ENCODE measurements at regions not wholly inside any gene's neighbourhood (a gene's known extent, or its start where the extent isn't known, plus 50 kb on each side); places are given as distances from the start of the nearest gene placed in this dataset.

GRCh38 chr1:208312706-208313105 is 68.5 kb upstream of the PLXNA2 start:
- Histone ChIP-seq H4K20me1 (ENCODE audit: insufficient read depth, low read length) (no peaks in the 10 kb centered on the region), H3K9me3 (replicated peaks; ENCODE audit: insufficient read depth, low read length) (no peaks in the 10 kb centered on the region), H3K27me3 (replicated peaks; ENCODE audit: insufficient read depth, low read length) (no peaks in the 10 kb centered on the region), H3K4me1 (ENCODE audit: low read length) (no peaks in the 10 kb centered on the region), H3K4me2 (ENCODE audit: low read depth, low read length) (no peak overlapping the region), H3K9ac (ENCODE audit: low read length) (no peak overlapping the region), H3K36me3 (replicated peaks; ENCODE audit: insufficient read depth, low read length) (no peaks in the 10 kb centered on the region), H3F3A (ENCODE audit: insufficient read depth, low read length) (no peaks in the 10 kb centered on the region), H3K9me2 (replicated peaks; ENCODE audit: insufficient read depth, low read length) (no peaks in the 10 kb centered on the region), H2AFZ (ENCODE audit: low read length) (no peak overlapping the region), H3K4me3 (ENCODE audit: low read length) (no peak overlapping the region), H3K79me2 (ENCODE audit: low read length) (no peaks in the 10 kb centered on the region), H3K27ac (ENCODE audit: low read length) (no peak overlapping the region)
- TF ChIP-seq EZH2phosphoT487 (IDR thresholded peaks at IDR 0.05; ENCODE audit: low read length) = no peak
- no peak for TF ChIP-seq EZH2 (optimal IDR thresholded peaks at IDR 0.05; ENCODE audit: low read depth, low read length)
- no peak for DNase-seq

DNA sequence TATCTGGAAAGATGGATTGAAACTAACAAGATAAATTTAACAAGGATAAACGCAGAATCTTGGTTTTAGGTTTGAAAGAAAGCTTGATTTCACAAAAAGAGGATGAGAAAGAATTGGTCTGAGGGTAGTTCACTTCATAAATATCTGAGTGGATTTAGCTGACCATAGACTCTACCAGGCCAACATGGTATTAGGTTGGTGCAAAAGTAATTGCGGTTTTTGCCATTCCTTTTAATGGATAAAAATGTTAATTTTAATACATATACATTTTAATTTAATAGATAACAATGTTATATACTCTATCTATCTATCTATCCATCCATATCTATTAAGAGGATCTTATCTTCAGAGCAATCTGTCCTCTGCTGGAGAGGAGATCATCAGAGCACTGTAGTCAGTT is 70.2 kb upstream of the PLXNA2 start:
- Histone ChIP-seq H3K9ac (ENCODE audit: low read length) (no peak overlapping the region), H3K9me2 (replicated peaks; ENCODE audit: insufficient read depth, low read length) (no peaks in the 10 kb centered on the region), H3K27ac (ENCODE audit: low read length) (no peak overlapping the region), H3K4me1 (ENCODE audit: low read length) (no peaks in the 10 kb centered on the region), H3K27me3 (replicated peaks; ENCODE audit: insufficient read depth, low read length) (no peaks in the 10 kb centered on the region), H4K20me1 (ENCODE audit: insufficient read depth, low read length) (no peaks in the 10 kb centered on the region), H3K4me3 (ENCODE audit: low read length) (no peak overlapping the region), H3K4me2 (ENCODE audit: low read depth, low read length) (no peak overlapping the region), H3K79me2 (ENCODE audit: low read length) (no peaks in the 10 kb centered on the region), H3K36me3 (replicated peaks; ENCODE audit: insufficient read depth, low read length) (no peaks in the 10 kb centered on the region), H2AFZ (ENCODE audit: low read length) (no peak overlapping the region), H3F3A (ENCODE audit: insufficient read depth, low read length) (no peaks in the 10 kb centered on the region), H3K9me3 (replicated peaks; ENCODE audit: insufficient read depth, low read length) (no peaks in the 10 kb centered on the region)
- DNase-seq = no peak
- TF ChIP-seq EZH2phosphoT487 (IDR thresholded peaks at IDR 0.05; ENCODE audit: low read length) = no peak
- TF ChIP-seq EZH2 (optimal IDR thresholded peaks at IDR 0.05; ENCODE audit: low read depth, low read length) = no peak
- TF ChIP-seq CTCF (IDR thresholded peaks at IDR 0.05; ENCODE audit: low read length) = no peak

DNA sequence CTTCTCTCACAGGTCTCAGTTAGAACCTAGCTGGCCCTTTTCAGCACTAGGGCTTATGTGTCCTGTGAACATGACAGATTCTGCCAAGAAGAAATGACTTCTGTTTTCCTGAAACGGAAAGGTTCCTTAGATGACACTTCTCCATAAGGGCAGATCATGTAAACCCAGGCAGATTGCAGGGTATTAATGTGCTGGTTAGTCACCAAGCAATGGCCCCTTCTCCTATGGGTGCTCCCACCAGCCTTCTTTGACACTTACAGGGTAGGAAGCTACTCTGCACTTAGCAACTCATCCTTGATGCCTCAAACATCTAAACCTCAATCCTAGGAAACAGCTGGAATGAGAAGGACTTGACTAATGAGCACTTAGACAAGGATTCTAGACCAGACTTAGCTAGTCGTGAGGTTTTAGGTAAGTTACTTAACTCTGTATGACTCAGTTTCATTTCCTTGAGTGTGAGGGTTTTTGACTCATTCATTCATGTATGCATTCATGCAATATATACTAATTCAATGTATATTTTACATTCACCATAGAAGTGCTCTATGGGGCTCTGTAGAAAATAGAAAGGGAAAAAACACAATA is 74.1 kb upstream of the PLXNA2 start:
- Histone ChIP-seq H3K4me1 (ENCODE audit: low read length) (no peaks in the 10 kb centered on the region), H3K4me2 (ENCODE audit: low read depth, low read length) (no peak overlapping the region), H3K36me3 (replicated peaks; ENCODE audit: insufficient read depth, low read length) (no peaks in the 10 kb centered on the region), H3K79me2 (ENCODE audit: low read length) (no peaks in the 10 kb centered on the region), H4K20me1 (ENCODE audit: insufficient read depth, low read length) (no peaks in the 10 kb centered on the region), H3K9ac (ENCODE audit: low read length) (no peak overlapping the region), H3K9me3 (replicated peaks; ENCODE audit: insufficient read depth, low read length) (no peaks in the 10 kb centered on the region), H3K4me3 (ENCODE audit: low read length) (no peak overlapping the region), H3K27ac (ENCODE audit: low read length) (no peak overlapping the region), H3K27me3 (replicated peaks; ENCODE audit: insufficient read depth, low read length) (no peaks in the 10 kb centered on the region), H3F3A (ENCODE audit: insufficient read depth, low read length) (no peaks in the 10 kb centered on the region), H2AFZ (ENCODE audit: low read length) (no peak overlapping the region), H3K9me2 (replicated peaks; ENCODE audit: insufficient read depth, low read length) (no peaks in the 10 kb centered on the region)
- DNase-seq = no peak
- TF ChIP-seq CTCF (IDR thresholded peaks at IDR 0.05; ENCODE audit: low read length) (no peak), EZH2 (optimal IDR thresholded peaks at IDR 0.05; ENCODE audit: low read depth, low read length) (no peak), EZH2phosphoT487 (IDR thresholded peaks at IDR 0.05; ENCODE audit: low read length) (no peak)

GRCh38 chr1:208324005-208324404 is 79.8 kb upstream of the PLXNA2 start:
- Histone ChIP-seq H3K9me2 (replicated peaks; ENCODE audit: insufficient read depth, low read length) (no peaks in the 10 kb centered on the region), H3K4me3 (ENCODE audit: low read length) (no peak overlapping the region), H3K27me3 (replicated peaks; ENCODE audit: insufficient read depth, low read length) (no peaks in the 10 kb centered on the region), H3K27ac (ENCODE audit: low read length) (no peak overlapping the region), H3K36me3 (replicated peaks; ENCODE audit: insufficient read depth, low read length) (no peaks in the 10 kb centered on the region), H3K4me2 (ENCODE audit: low read depth, low read length) (no peak overlapping the region), H2AFZ (ENCODE audit: low read length) (no peak overlapping the region), H3K9ac (ENCODE audit: low read length) (no peak overlapping the region), H3K9me3 (replicated peaks; ENCODE audit: insufficient read depth, low read length) (no peaks in the 10 kb centered on the region), H3K4me1 (ENCODE audit: low read length) (no peaks in the 10 kb centered on the region), H3K79me2 (ENCODE audit: low read length) (no peaks in the 10 kb centered on the region), H4K20me1 (ENCODE audit: insufficient read depth, low read length) (no peaks in the 10 kb centered on the region), H3F3A (ENCODE audit: insufficient read depth, low read length) (no peaks in the 10 kb centered on the region)
- no peak for TF ChIP-seq EZH2 (optimal IDR thresholded peaks at IDR 0.05; ENCODE audit: low read depth, low read length)
- TF ChIP-seq EZH2phosphoT487 (IDR thresholded peaks at IDR 0.05; ENCODE audit: low read length) = no peak
- TF ChIP-seq CTCF (IDR thresholded peaks at IDR 0.05; ENCODE audit: low read length) = no peak
- no peak for DNase-seq

Data from MM.1S (cell line).